ENCODE measurements at regions not wholly inside any gene's neighbourhood (a gene's known extent, or its start where the extent isn't known, plus 50 kb on each side); places are given as distances from the start of the nearest gene placed in this dataset.

DNA sequence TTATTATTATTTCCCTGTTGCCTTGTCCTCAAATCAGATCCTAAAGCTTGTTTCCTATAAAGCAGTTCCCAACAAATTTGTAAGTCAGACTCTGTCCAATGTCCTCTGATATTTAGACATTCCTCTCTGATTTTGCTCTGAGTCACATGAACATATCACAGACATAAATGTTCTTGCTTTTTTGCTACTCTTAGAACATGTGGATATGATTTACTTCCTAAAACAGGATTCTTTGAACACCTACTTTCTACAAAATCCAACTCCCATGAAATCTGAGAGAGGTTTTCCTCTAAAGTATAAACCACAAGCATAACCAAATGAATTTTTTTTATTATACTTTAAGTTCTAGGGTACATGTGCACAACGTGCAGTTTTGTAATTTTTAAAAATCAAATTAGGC is 181.3 kb upstream of the SLC38A2 start:
- TF ChIP-seq, protein P1, sequence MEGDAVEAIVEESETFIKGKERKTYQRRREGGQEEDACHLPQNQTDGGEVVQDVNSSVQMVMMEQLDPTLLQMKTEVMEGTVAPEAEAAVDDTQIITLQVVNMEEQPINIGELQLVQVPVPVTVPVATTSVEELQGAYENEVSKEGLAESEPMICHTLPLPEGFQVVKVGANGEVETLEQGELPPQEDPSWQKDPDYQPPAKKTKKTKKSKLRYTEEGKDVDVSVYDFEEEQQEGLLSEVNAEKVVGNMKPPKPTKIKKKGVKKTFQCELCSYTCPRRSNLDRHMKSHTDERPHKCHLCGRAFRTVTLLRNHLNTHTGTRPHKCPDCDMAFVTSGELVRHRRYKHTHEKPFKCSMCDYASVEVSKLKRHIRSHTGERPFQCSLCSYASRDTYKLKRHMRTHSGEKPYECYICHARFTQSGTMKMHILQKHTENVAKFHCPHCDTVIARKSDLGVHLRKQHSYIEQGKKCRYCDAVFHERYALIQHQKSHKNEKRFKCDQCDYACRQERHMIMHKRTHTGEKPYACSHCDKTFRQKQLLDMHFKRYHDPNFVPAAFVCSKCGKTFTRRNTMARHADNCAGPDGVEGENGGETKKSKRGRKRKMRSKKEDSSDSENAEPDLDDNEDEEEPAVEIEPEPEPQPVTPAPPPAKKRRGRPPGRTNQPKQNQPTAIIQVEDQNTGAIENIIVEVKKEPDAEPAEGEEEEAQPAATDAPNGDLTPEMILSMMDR (IDR thresholded peaks at IDR 0.05; ENCODE audit: insufficient read depth, low read length, poor library complexity, severe bottlenecking), result no peak
- H3K27me3 ChIP-seq (replicated peaks; ENCODE audit: control insufficient read depth, insufficient read depth, low read length), result no peaks in the 10 kb centered on the region
- DNase-seq (ENCODE audit: extremely low read depth, insufficient read length), result no peak

DNA sequence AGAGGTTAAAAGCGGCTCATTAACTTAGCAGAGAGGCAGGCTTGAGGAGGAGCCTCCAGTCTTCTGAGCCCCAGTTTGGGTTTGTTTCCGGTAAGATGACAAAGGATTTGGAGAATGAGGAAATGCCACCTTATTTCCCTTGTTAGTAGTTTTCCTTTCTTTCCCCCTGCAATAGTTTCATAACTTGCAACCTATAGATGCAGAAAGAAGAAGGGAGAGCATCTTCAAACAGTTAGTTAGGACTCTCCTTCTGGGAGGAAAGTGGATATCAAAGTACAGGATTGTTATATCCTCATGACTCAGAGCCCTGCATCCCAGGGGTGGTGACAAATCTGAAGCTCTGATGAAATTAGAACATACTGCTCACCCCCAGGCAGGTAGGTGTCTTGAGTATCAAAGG is 180.7 kb upstream of the SLC38A2 start:
- DNase-seq (ENCODE audit: extremely low read depth, insufficient read length), result no peak
- H3K4me3 ChIP-seq (replicated peaks; ENCODE audit: low read depth, low read length), result no peak overlapping the region
- no peaks in the 10 kb centered on the region for H3K27me3 ChIP-seq (replicated peaks; ENCODE audit: control insufficient read depth, insufficient read depth, low read length)
- H3K36me3 ChIP-seq (ENCODE audit: control insufficient read depth, insufficient read depth, low read length), result no peaks in the 10 kb centered on the region
- TF ChIP-seq, protein P1 (IDR thresholded peaks at IDR 0.05; ENCODE audit: insufficient read depth, low read length, poor library complexity, severe bottlenecking), result no peak

More for the DNA sequence above, 181.3 kb upstream of the SLC38A2 start:
- H3K36me3 ChIP-seq (ENCODE audit: control insufficient read depth, insufficient read depth, low read length), result no peaks in the 10 kb centered on the region
- no peak overlapping the region for H3K4me3 ChIP-seq (replicated peaks; ENCODE audit: low read depth, low read length)

DNA sequence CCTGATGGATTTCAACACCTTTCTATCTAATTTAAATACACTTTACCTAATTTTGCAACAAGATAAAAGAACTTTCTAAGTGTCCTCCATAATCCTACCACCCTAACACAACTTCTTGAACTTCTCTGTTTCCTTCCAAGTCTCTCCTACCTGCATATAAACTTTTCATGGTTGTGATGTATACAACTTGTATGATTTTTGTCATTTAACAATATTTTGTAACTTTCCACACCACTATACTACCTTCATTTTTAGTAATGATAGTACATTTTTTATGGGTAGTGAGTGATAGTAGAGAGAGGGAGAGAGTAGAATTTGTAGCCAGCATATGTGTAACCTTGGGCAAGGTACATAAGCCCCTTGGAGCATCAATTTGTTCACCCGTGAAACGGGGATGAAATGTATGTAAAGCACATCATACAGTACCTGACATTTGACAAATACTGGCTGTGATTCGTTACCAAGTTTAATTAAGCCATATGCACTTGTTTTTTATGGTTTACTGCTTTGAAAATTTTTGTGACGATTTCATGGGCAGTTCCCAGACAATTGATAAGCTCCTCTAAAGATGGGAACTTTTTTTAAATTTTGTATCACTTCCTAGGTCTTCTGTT is 177.8 kb upstream of the SLC38A2 start:
- Histone ChIP-seq H3K4me3 (replicated peaks; ENCODE audit: low read depth, low read length) (no peak overlapping the region), H3K27me3 (replicated peaks; ENCODE audit: control insufficient read depth, insufficient read depth, low read length) (no peaks in the 10 kb centered on the region), H3K36me3 (ENCODE audit: control insufficient read depth, insufficient read depth, low read length) (no peaks in the 10 kb centered on the region)
- no peak for DNase-seq (ENCODE audit: extremely low read depth, insufficient read length)
- TF ChIP-seq, protein P1 (IDR thresholded peaks at IDR 0.05; ENCODE audit: insufficient read depth, low read length, poor library complexity, severe bottlenecking), result no peak

DNA sequence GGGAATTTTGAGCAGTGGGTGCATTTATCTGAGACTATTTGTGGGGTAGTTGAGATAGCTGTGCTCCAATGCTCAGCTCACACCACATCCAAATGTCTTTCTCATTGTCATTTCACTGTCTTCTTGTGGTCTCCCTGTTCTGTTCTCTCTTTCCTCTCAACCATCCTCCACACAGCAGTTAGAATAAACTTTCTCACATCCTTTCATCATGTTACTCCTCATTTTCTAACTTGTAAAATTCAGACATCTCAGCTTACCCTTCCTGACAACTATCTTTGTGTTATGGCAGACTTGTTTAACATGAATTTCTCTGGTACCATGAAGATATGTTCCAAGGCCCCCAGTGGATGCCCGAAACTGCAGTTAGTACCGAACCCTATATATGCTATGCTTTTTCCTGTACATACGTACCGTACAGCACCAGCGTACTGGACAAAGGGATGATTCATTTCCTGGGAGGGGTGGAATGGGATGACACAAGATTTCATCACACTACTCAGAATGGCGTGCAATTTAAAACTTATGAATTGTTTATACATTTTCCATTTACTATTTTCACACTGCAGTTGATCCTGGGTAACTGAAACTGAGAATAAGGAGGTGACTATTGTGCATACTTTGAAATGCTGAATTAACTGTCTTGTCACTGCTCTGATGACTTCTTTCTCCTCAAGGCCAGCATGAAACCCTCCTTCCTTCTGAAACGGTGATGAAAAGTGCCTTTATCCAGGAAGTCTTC is 177.1 kb upstream of the SLC38A2 start:
- TF ChIP-seq, protein P1 (IDR thresholded peaks at IDR 0.05; ENCODE audit: insufficient read depth, low read length, poor library complexity, severe bottlenecking), result no peak
- DNase-seq (ENCODE audit: extremely low read depth, insufficient read length), result no peak
- Histone ChIP-seq H3K36me3 (ENCODE audit: control insufficient read depth, insufficient read depth, low read length) (no peaks in the 10 kb centered on the region), H3K4me3 (replicated peaks; ENCODE audit: low read depth, low read length) (no peak overlapping the region), H3K27me3 (replicated peaks; ENCODE audit: control insufficient read depth, insufficient read depth, low read length) (no peaks in the 10 kb centered on the region)

DNA sequence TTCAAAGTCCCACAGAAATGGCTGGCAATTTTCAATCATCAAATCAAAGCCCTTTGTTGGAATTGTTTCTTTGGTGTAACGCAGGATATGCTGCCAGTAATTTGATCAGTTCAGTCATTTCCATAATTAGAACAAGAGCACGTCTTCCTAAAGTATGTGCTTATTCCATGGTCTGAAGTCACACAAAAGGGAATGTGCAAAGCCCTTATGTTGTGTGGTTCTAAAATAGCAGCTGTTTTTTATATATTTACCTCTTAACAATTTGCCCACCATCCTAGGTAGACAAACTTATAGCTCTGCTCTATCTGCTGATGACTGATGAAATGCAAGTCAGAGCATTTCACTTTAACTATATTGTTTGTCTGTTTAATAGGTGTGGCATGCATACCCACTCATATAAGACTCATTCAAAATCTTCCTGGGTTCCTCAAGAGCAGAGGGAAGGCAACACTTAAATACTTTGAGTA is 176.1 kb upstream of the SLC38A2 start:
- no peaks in the 10 kb centered on the region for H3K27me3 ChIP-seq (replicated peaks; ENCODE audit: control insufficient read depth, insufficient read depth, low read length)
- TF ChIP-seq, protein P1 (IDR thresholded peaks at IDR 0.05; ENCODE audit: insufficient read depth, low read length, poor library complexity, severe bottlenecking), result no peak
- H3K36me3 ChIP-seq (ENCODE audit: control insufficient read depth, insufficient read depth, low read length), result no peaks in the 10 kb centered on the region
- DNase-seq (ENCODE audit: extremely low read depth, insufficient read length), result no peak
- no peak overlapping the region for H3K4me3 ChIP-seq (replicated peaks; ENCODE audit: low read depth, low read length)
